ENCODE measurements at regions not wholly inside any gene's neighbourhood (a gene's known extent, or its start where the extent isn't known, plus 50 kb on each side); places are given as distances from the start of the nearest gene placed in this dataset.

- TF ChIP-seq EZH2 (IDR thresholded peaks at IDR 0.05; ENCODE audit: borderline replicate concordance, insufficient read depth, low read length, poor library complexity, severe bottlenecking), result no peak
- no peak for TF ChIP-seq CTCF (IDR thresholded peaks at IDR 0.05; ENCODE audit: poor library complexity, severe bottlenecking)
- TF ChIP-seq POLR2AphosphoS5 (IDR thresholded peaks at IDR 0.05), result no peak
Observed at GRCh38 chr9:90539286-90539685, 103.3 kb downstream of the DIRAS2 start.
